HL-60 (cell line): ENCODE measurements at regions not wholly inside any gene's neighbourhood (a gene's known extent, or its start where the extent isn't known, plus 50 kb on each side); places are given as distances from the start of the nearest gene placed in this dataset.

Experiments
- POLR2AphosphoS5 ChIP-seq: IDR thresholded peaks from 2 replicates; pipeline ENCODE4 v1.6.1; 2012; ENCODE audit warnings: low read depth
- REST ChIP-seq: IDR thresholded peaks from 2 replicates; pipeline ENCODE4 v1.6.1; 2012; ENCODE audit warnings: low read depth; ENCODE audit not compliant: insufficient replicate concordance
- TF ChIP-seq, protein P1 (sequence below): IDR thresholded peaks from one replicate; pipeline ENCODE4 v1.5.1; 2011; ENCODE audit warnings: low read length, control low read depth, inconsistent platforms; ENCODE audit not compliant: insufficient read depth

DNA sequence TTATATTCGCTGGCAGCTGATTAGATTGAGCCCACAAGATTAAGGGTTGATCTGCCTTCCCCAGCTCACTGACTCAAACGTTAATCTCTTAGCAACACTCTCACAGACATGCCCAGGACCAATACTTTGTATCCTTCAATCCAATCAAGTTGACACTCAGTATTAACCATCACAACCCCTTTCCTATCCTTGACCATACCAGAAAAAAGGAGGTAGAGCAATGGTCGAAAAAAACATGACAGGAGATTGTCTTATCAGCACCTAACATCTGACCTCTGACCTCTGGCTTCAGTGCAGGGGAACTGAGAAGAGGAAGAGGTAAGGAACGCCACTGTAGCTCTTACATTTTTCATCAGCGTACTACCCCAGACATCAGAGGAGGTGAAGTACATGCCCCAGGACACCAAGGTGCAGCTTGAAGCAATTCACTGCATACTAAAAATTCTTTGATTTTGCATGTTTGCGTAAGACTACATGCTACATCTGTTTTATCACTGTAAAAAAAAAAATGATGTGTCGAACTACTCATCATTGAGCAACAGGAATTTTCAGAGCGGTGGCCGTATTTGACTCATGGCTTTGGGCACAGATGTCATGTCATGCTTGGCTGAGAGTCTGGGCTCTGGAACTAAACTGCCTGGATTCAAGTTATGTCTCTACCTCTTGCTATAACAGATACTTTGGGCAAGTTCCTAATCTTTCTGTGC lies 188.0 kb upstream of the TAB2 start:
- TF ChIP-seq, protein P1, sequence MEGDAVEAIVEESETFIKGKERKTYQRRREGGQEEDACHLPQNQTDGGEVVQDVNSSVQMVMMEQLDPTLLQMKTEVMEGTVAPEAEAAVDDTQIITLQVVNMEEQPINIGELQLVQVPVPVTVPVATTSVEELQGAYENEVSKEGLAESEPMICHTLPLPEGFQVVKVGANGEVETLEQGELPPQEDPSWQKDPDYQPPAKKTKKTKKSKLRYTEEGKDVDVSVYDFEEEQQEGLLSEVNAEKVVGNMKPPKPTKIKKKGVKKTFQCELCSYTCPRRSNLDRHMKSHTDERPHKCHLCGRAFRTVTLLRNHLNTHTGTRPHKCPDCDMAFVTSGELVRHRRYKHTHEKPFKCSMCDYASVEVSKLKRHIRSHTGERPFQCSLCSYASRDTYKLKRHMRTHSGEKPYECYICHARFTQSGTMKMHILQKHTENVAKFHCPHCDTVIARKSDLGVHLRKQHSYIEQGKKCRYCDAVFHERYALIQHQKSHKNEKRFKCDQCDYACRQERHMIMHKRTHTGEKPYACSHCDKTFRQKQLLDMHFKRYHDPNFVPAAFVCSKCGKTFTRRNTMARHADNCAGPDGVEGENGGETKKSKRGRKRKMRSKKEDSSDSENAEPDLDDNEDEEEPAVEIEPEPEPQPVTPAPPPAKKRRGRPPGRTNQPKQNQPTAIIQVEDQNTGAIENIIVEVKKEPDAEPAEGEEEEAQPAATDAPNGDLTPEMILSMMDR = no peak
- TF ChIP-seq POLR2AphosphoS5 (no peak), REST (no peak)
